ENCODE measurements at regions not wholly inside any gene's neighbourhood (a gene's known extent, or its start where the extent isn't known, plus 50 kb on each side); places are given as distances from the start of the nearest gene placed in this dataset.

GRCh38 chr17:5786510-5786875 is 202.2 kb upstream of the NLRP1 start:
- DNase-seq (no peak), ATAC-seq (no peak)
- Mint-ChIP-seq H3K36me3 (ENCODE audit: low read depth) (peaks cover 4% of the 10 kb centered on the region), H3K4me1 (no peaks in the 10 kb centered on the region), H3K4me3 (no peak overlapping the region), H3K27ac (no peak overlapping the region), H3K27me3 (peaks cover 50% of the 10 kb centered on the region)
- no peaks in the 10 kb centered on the region for H3K9me3 ChIP-seq (ENCODE audit: control insufficient read depth, low read length, poor library complexity, severe bottlenecking)

- H3K9me3 ChIP-seq (ENCODE audit: control insufficient read depth, low read length, poor library complexity, severe bottlenecking) = no peaks in the 10 kb centered on the region
- Mint-ChIP-seq H3K27me3 (peaks cover 54% of the 10 kb centered on the region), H3K36me3 (ENCODE audit: low read depth) (peaks cover 8% of the 10 kb centered on the region), H3K27ac (no peak overlapping the region), H3K4me3 (no peak overlapping the region), H3K4me1 (no peaks in the 10 kb centered on the region)
- ATAC-seq (no peak), DNase-seq (no peak)
Observed at GRCh38 chr17:5788266-5788900, 204.1 kb upstream of the NLRP1 start.

GRCh38 chr17:5789528-5789927 is 205.2 kb upstream of the NLRP1 start:
- H3K9me3 ChIP-seq (ENCODE audit: control insufficient read depth, low read length, poor library complexity, severe bottlenecking) = no peaks in the 10 kb centered on the region
- Mint-ChIP-seq H3K4me3 (no peak overlapping the region), H3K4me1 (no peaks in the 10 kb centered on the region), H3K36me3 (ENCODE audit: low read depth) (peaks cover 8% of the 10 kb centered on the region), H3K27me3 (peaks cover 62% of the 10 kb centered on the region), H3K27ac (no peak overlapping the region)
- ATAC-seq (no peak), DNase-seq (no peak)

- H3K27ac Mint-ChIP-seq = no peak overlapping the region
- H3K4me3 Mint-ChIP-seq = no peak overlapping the region
- no peaks in the 10 kb centered on the region for H3K9me3 ChIP-seq (ENCODE audit: control insufficient read depth, low read length, poor library complexity, severe bottlenecking)
- H3K27me3 Mint-ChIP-seq = peaks cover 58% of the 10 kb centered on the region
- DNase-seq (no peak), ATAC-seq (no peak)
- H3K36me3 Mint-ChIP-seq (ENCODE audit: low read depth) = peaks cover 7% of the 10 kb centered on the region
- H3K4me1 Mint-ChIP-seq = no peaks in the 10 kb centered on the region
Observed at GRCh38 chr17:5793157-5793556, 208.8 kb upstream of the NLRP1 start.

- no peak overlapping the region for H3K4me3 Mint-ChIP-seq
- H3K9me3 ChIP-seq (ENCODE audit: control insufficient read depth, low read length, poor library complexity, severe bottlenecking) = no peaks in the 10 kb centered on the region
- no peaks in the 10 kb centered on the region for H3K4me1 Mint-ChIP-seq
- no peak for DNase-seq
- no peak overlapping the region for H3K27ac Mint-ChIP-seq
- H3K36me3 Mint-ChIP-seq (ENCODE audit: low read depth) = peaks cover 6% of the 10 kb centered on the region
- H3K27me3 Mint-ChIP-seq = peaks cover 57% of the 10 kb centered on the region
- no peak for ATAC-seq
Observed at GRCh38 chr17:5793899-5794298, 209.6 kb upstream of the NLRP1 start.

GRCh38 chr17:5794385-5794784 is 210.1 kb upstream of the NLRP1 start:
- H3K36me3 Mint-ChIP-seq (ENCODE audit: low read depth) = peaks cover 6% of the 10 kb centered on the region
- ATAC-seq (no peak), DNase-seq (no peak)
- H3K27ac Mint-ChIP-seq = no peak overlapping the region
- no peaks in the 10 kb centered on the region for H3K9me3 ChIP-seq (ENCODE audit: control insufficient read depth, low read length, poor library complexity, severe bottlenecking)
- H3K4me1 Mint-ChIP-seq = no peaks in the 10 kb centered on the region
- no peak overlapping the region for H3K4me3 Mint-ChIP-seq
- peaks cover 60% of the 10 kb centered on the region for H3K27me3 Mint-ChIP-seq

GRCh38 chr17:5794881-5795506 is 210.7 kb upstream of the NLRP1 start:
- no peaks in the 10 kb centered on the region for H3K4me1 Mint-ChIP-seq
- H3K9me3 ChIP-seq (ENCODE audit: control insufficient read depth, low read length, poor library complexity, severe bottlenecking) = no peaks in the 10 kb centered on the region
- H3K36me3 Mint-ChIP-seq (ENCODE audit: low read depth) = peaks cover 4% of the 10 kb centered on the region
- no peak for ATAC-seq
- H3K27ac Mint-ChIP-seq = no peak overlapping the region
- no peak overlapping the region for H3K4me3 Mint-ChIP-seq
- no peak for DNase-seq
- peaks cover 60% of the 10 kb centered on the region for H3K27me3 Mint-ChIP-seq

- H3K9me3 ChIP-seq (ENCODE audit: control insufficient read depth, low read length, poor library complexity, severe bottlenecking) = no peaks in the 10 kb centered on the region
- peaks cover 4% of the 10 kb centered on the region for H3K36me3 Mint-ChIP-seq (ENCODE audit: low read depth)
- no peak overlapping the region for H3K27ac Mint-ChIP-seq
- peaks cover 55% of the 10 kb centered on the region for H3K27me3 Mint-ChIP-seq
- no peak for ATAC-seq
- H3K4me3 Mint-ChIP-seq = no peak overlapping the region
- H3K4me1 Mint-ChIP-seq = peaks cover 3% of the 10 kb centered on the region
- DNase-seq = no peak
Observed at GRCh38 chr17:5797447-5798050, 213.2 kb upstream of the NLRP1 start.

- H3K36me3 Mint-ChIP-seq (ENCODE audit: low read depth) = no peaks in the 10 kb centered on the region
- no peak for DNase-seq
- peaks cover 55% of the 10 kb centered on the region for H3K27me3 Mint-ChIP-seq
- peaks cover 3% of the 10 kb centered on the region for H3K4me1 Mint-ChIP-seq
- no peaks in the 10 kb centered on the region for H3K9me3 ChIP-seq (ENCODE audit: control insufficient read depth, low read length, poor library complexity, severe bottlenecking)
- H3K27ac Mint-ChIP-seq = no peak overlapping the region
- no peak overlapping the region for H3K4me3 Mint-ChIP-seq
- ATAC-seq = no peak
Observed at GRCh38 chr17:5798094-5798493, 213.8 kb upstream of the NLRP1 start.

- Mint-ChIP-seq H3K4me1 (peaks cover 3% of the 10 kb centered on the region), H3K36me3 (ENCODE audit: low read depth) (no peaks in the 10 kb centered on the region), H3K27ac (no peak overlapping the region), H3K27me3 (peaks cover 57% of the 10 kb centered on the region), H3K4me3 (no peak overlapping the region)
- ATAC-seq (no peak), DNase-seq (no peak)
- H3K9me3 ChIP-seq (ENCODE audit: control insufficient read depth, low read length, poor library complexity, severe bottlenecking) = no peaks in the 10 kb centered on the region
Observed at GRCh38 chr17:5800131-5800530, 215.8 kb upstream of the NLRP1 start.

GRCh38 chr17:5800646-5801045 is 216.3 kb upstream of the NLRP1 start:
- no peaks in the 10 kb centered on the region for H3K36me3 Mint-ChIP-seq (ENCODE audit: low read depth)
- H3K4me1 Mint-ChIP-seq = peaks cover 3% of the 10 kb centered on the region
- H3K27ac Mint-ChIP-seq = no peak overlapping the region
- no peak for ATAC-seq
- H3K27me3 Mint-ChIP-seq = peaks cover 55% of the 10 kb centered on the region
- H3K9me3 ChIP-seq (ENCODE audit: control insufficient read depth, low read length, poor library complexity, severe bottlenecking) = no peaks in the 10 kb centered on the region
- no peak overlapping the region for H3K4me3 Mint-ChIP-seq
- DNase-seq = no peak

- Mint-ChIP-seq H3K4me3 (no peak overlapping the region), H3K4me1 (peaks cover 3% of the 10 kb centered on the region), H3K36me3 (ENCODE audit: low read depth) (no peaks in the 10 kb centered on the region), H3K27me3 (peaks cover 37% of the 10 kb centered on the region), H3K27ac (no peak overlapping the region)
- DNase-seq (no peak), ATAC-seq (no peak)
- H3K9me3 ChIP-seq (ENCODE audit: control insufficient read depth, low read length, poor library complexity, severe bottlenecking) = peaks cover 3% of the 10 kb centered on the region
Observed at GRCh38 chr17:5804251-5804650, 219.9 kb upstream of the NLRP1 start.

- peaks cover 10% of the 10 kb centered on the region for H3K9me3 ChIP-seq (ENCODE audit: control insufficient read depth, low read length, poor library complexity, severe bottlenecking)
- no peak for ATAC-seq
- Mint-ChIP-seq H3K4me1 (no peaks in the 10 kb centered on the region), H3K36me3 (ENCODE audit: low read depth) (no peaks in the 10 kb centered on the region), H3K27me3 (peaks cover 12% of the 10 kb centered on the region), H3K4me3 (no peak overlapping the region), H3K27ac (no peak overlapping the region)
- DNase-seq = no peak
Observed at GRCh38 chr17:5809056-5809455, 224.7 kb upstream of the NLRP1 start.
